Endothelial cell of umbilical vein (primary cell): ENCODE measurements at regions not wholly inside any gene's neighbourhood (a gene's known extent, or its start where the extent isn't known, plus 50 kb on each side); places are given as distances from the start of the nearest gene placed in this dataset.

Source experiments
- BruUV-seq: library from RNA; stranded (reverse); fragments of 400-500 nt; replicated peaks from 2 replicates; lab custom pipeline; 2021; lab: Mats Ljungman, UMichigan
- CTCF ChIA-PET: fragments of 300-600, 350-600 bp; sonication (Branson Sonifier 250); formaldehyde crosslinking; loops from one replicate; lab custom pipeline; 2021; ENCODE audit warnings: antibody characterized with exemption, inconsistent platforms; lab: Charles Lee
- POLR2A ChIA-PET: fragments of 300-600, 350-600 bp; sonication (Branson Sonifier 250); formaldehyde crosslinking; loops from one replicate; lab custom pipeline; 2021; ENCODE audit warnings: antibody characterized with exemption, inconsistent platforms; lab: Charles Lee
- DNase-seq: peaks from one replicate; pipeline ENCODE4 v3.0.0-alpha.2; 2011; ENCODE audit warnings: low read depth, low spot score
- FAIRE-seq: peaks from 2 replicates; lab custom pipeline; 2011; peaks lifted over from hg19 to GRCh38; lab: Jason Lieb, UNC
- H2AFZ ChIP-seq: 2 replicates; pipeline ENCODE4 v1.6.0; 2012; ENCODE audit warnings: low read depth, low read length, control low read depth, inconsistent platforms
- H3K27ac ChIP-seq: 2 replicates; pipeline ENCODE4 v1.5.1; 2011; ENCODE audit warnings: low read depth, mild to moderate bottlenecking, control low read depth, low read length, moderate library complexity; ENCODE audit not compliant: insufficient read depth
- H3K27me3 ChIP-seq, 2 experiments: 2 replicates each; pipeline versions ENCODE4 v1.6.0 to v1.6.1; 2011; ENCODE audit warnings: low read length in 2 of 2, mixed read lengths in 1 of 2; ENCODE audit not compliant: control insufficient read depth in 2 of 2, insufficient read depth in 2 of 2
- H3K36me3 ChIP-seq, 2 experiments: 2 replicates in 1 of 2; 3 replicates in 1 of 2; pipeline ENCODE4 v1.5.1; 2011; ENCODE audit warnings: low read length in 2 of 2, mild to moderate bottlenecking in 1 of 2, moderate library complexity in 1 of 2; ENCODE audit not compliant: control insufficient read depth in 2 of 2, insufficient read depth in 2 of 2; ENCODE audit errors: extremely low read depth in 1 of 2
- H3K4me1 ChIP-seq: 3 replicates; pipeline ENCODE4 v1.5.1; 2011; ENCODE audit warnings: mild to moderate bottlenecking, low read length; ENCODE audit not compliant: control insufficient read depth, insufficient read depth; ENCODE audit errors: extremely low read depth
- H3K4me2 ChIP-seq: 2 replicates; pipeline ENCODE4 v1.6.1; 2011; ENCODE audit warnings: low read length, control low read depth, mixed read lengths; ENCODE audit not compliant: insufficient read depth
- H3K4me3 ChIP-seq, 3 experiments: fragments of 200-600 bp in 1 of 3; sonication (generic), shearing (Covaris generic) in 1 of 3; replicated peaks in 1 of 3; 2 replicates each; pipeline ENCODE4 v1.5.1; 2011 to 2016; ENCODE audit warnings: control low read depth in 3 of 3, low read length in 3 of 3, mild to moderate bottlenecking in 2 of 3, inconsistent platforms in 1 of 3, low read depth in 1 of 3, moderate library complexity in 1 of 3; ENCODE audit not compliant: insufficient read depth in 1 of 3
- H3K79me2 ChIP-seq: 2 replicates; pipeline ENCODE4 v1.6.0; 2012; ENCODE audit warnings: low read length, inconsistent platforms; ENCODE audit not compliant: control insufficient read depth, insufficient read depth
- H3K9ac ChIP-seq: replicated peaks from 2 replicates; pipeline ENCODE3; 2011; ENCODE audit warnings: low read length, control low read depth; ENCODE audit not compliant: insufficient read depth; ENCODE audit errors: extremely low read depth
- H3K9me1 ChIP-seq: replicated peaks from 3 replicates; pipeline ENCODE4 v1.6.0; 2011; ENCODE audit warnings: mild to moderate bottlenecking, low read length; ENCODE audit not compliant: control insufficient read depth, insufficient read depth; ENCODE audit errors: extremely low read depth
- H3K9me3 ChIP-seq: replicated peaks from 2 replicates; pipeline ENCODE4 v1.5.1; 2012; ENCODE audit warnings: low read length, inconsistent platforms; ENCODE audit not compliant: control insufficient read depth, insufficient read depth
- H4K20me1 ChIP-seq: replicated peaks from 2 replicates; pipeline ENCODE3; 2011; ENCODE audit warnings: mild to moderate bottlenecking, low read length; ENCODE audit not compliant: control insufficient read depth, insufficient read depth; ENCODE audit errors: extremely low read depth
- GATA2 ChIP-seq: IDR thresholded peaks from 2 replicates; pipeline ENCODE4 v1.7.0; 2011; ENCODE audit warnings: low read depth, mild to moderate bottlenecking, moderate library complexity, mixed read lengths, low read length; ENCODE audit not compliant: insufficient read length, insufficient read depth
- JUN ChIP-seq: IDR thresholded peaks from 2 replicates; pipeline ENCODE4 v1.6.1; 2011; ENCODE audit warnings: borderline replicate concordance, low read depth; ENCODE audit not compliant: insufficient read length, insufficient read depth
- MYC ChIP-seq: IDR thresholded peaks from one replicate; pipeline ENCODE4 v1.6.1; 2011; ENCODE audit warnings: mild to moderate bottlenecking, low read depth, low read length
- POLR2A ChIP-seq: IDR thresholded peaks from 2 replicates; pipeline ENCODE4 v1.6.1; 2012; ENCODE audit warnings: low read depth, mild to moderate bottlenecking, control low read depth, low read length
- POLR2AphosphoS5 ChIP-seq: IDR thresholded peaks from 2 replicates; pipeline ENCODE4 v1.6.1; 2012; ENCODE audit warnings: low read depth, mild to moderate bottlenecking, control low read depth, low read length, moderate library complexity; ENCODE audit not compliant: insufficient read depth
- dilution Hi-C: fragments of 300-500 bp; cut with MboI; formaldehyde crosslinking; loops from one replicate; pipeline ENCODE4 v1.15.0; 2019; ENCODE audit warnings: low sequenced_read_pairs; ENCODE audit not compliant: extremely low pct_ligation_motif_present
- intact Hi-C: fragments of 100-400 bp; cut with micrococcal nuclease; formaldehyde crosslinking; loops from one replicate; pipeline ENCODE4 v1.10.0; 2022
- TF ChIP-seq, protein P1 (sequence below), 2 donors: IDR thresholded peaks; 1 replicate in 1 of 2; 2 replicates in 1 of 2; pipeline ENCODE4 v1.5.1; 2011; ENCODE audit warnings: low read length in 2 of 2, mild to moderate bottlenecking in 2 of 2, moderate library complexity in 2 of 2, control low read depth in 1 of 2, inconsistent platforms in 1 of 2, low read depth in 1 of 2; ENCODE audit not compliant: insufficient read depth in 1 of 2; ENCODE audit errors: extremely low read depth in 1 of 2
- TF ChIP-seq, protein P2 (sequence below): IDR thresholded peaks from 2 replicates; pipeline ENCODE4 v1.6.1; 2011; ENCODE audit not compliant: insufficient read depth, insufficient read length

DNA sequence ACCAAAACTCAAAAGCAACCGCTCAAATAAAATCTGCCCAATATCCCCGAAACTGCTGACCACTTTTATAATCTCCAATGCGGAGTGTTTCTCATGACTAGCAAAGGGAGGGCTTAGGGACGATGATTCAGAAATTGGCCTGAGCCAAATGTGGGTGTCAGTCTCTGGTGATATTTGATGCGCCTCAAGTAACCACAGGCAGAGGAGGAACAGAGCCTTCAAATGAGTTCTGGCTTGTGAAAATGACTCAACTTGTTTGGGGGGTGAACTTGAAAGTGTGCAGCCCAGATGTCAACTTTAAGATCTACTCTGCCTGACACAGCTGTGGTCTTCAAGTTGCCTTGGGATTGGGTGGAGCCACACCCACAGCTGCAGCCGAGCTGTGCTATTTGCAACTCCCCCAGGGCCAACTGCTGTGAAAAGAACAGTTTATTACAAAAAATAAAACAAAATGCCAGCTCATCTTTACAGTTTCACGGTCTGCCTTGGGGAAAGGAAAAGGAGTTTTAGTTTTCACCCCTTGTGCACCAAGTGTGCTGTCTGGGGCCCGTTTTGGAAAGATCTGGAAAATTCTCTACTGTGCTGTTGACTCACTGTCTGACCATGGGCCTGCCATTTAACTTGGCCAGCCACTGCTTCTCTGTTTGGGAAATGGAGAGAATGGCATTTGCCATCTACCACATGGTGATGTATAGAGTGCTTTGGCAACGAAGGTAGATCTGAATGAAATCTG, 222.1 kb downstream of the MTX2 start:
- Histone ChIP-seq H3K4me1 (no peaks in the 10 kb centered on the region), H3K9ac (no peak overlapping the region), H3K9me1 (no peaks in the 10 kb centered on the region), H3K36me3 (no peaks in the 10 kb centered on the region), H3K79me2 (no peaks in the 10 kb centered on the region), H3K27ac (no peak overlapping the region), H2AFZ (no peak overlapping the region), H3K9me3 (no peaks in the 10 kb centered on the region), H3K4me2 (no peak overlapping the region), H3K4me3 (no peak overlapping the region), H3K27me3 (no peaks in the 10 kb centered on the region), H4K20me1 (no peaks in the 10 kb centered on the region)
- DNase-seq (no peak), FAIRE-seq (no peak)
- BruUV-seq, result no TSS peak
- TF ChIP-seq, protein P1, sequence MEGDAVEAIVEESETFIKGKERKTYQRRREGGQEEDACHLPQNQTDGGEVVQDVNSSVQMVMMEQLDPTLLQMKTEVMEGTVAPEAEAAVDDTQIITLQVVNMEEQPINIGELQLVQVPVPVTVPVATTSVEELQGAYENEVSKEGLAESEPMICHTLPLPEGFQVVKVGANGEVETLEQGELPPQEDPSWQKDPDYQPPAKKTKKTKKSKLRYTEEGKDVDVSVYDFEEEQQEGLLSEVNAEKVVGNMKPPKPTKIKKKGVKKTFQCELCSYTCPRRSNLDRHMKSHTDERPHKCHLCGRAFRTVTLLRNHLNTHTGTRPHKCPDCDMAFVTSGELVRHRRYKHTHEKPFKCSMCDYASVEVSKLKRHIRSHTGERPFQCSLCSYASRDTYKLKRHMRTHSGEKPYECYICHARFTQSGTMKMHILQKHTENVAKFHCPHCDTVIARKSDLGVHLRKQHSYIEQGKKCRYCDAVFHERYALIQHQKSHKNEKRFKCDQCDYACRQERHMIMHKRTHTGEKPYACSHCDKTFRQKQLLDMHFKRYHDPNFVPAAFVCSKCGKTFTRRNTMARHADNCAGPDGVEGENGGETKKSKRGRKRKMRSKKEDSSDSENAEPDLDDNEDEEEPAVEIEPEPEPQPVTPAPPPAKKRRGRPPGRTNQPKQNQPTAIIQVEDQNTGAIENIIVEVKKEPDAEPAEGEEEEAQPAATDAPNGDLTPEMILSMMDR (IDR thresholded peaks at IDR 0.05; ENCODE audit: extremely low read depth in 1 of 2, insufficient read depth in 1 of 2, low read depth in 1 of 2, low read length in 2 of 2), result no peak
- TF ChIP-seq POLR2AphosphoS5 (no peak), POLR2A (no peak)
- TF ChIP-seq, protein P2, sequence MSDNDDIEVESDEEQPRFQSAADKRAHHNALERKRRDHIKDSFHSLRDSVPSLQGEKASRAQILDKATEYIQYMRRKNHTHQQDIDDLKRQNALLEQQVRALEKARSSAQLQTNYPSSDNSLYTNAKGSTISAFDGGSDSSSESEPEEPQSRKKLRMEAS, result no peak
- dilution Hi-C loops (no loop called here), intact Hi-C loops (no loop called here)
- ChIA-PET CTCF (interaction anchor here (1.0 to 1.4 kb wide), 2 partner anchors 23 to 63 kb away, joined by 3 read pairs; no protein-coding TSS in a partner anchor), POLR2A (no interaction called here)

DNA sequence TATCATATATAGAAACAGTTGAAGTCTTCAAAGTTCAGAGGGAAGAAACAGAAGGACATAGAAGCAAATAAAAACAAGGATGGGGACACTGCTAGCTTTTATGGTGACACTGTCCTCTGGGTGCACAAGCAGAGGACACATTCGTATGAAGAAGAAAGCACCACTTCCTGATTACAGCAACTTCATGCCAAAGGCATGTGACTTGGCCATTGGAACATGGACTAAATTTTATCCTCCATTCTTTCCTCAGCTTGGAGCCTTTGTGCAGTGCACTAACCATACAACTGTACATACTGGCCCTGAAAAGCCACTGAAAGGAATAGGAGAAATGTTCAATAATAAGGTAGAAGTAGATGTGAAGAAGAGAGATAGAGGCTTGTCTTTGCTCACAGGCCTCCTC, 223.3 kb downstream of the MTX2 start:
- Histone ChIP-seq H3K9me3 (no peaks in the 10 kb centered on the region), H3K9ac (no peak overlapping the region), H4K20me1 (no peaks in the 10 kb centered on the region), H3K4me3 (no peak overlapping the region), H3K27me3 (no peaks in the 10 kb centered on the region), H3K4me1 (no peaks in the 10 kb centered on the region), H3K36me3 (no peaks in the 10 kb centered on the region), H2AFZ (no peak overlapping the region), H3K79me2 (no peaks in the 10 kb centered on the region), H3K27ac (no peak overlapping the region), H3K9me1 (no peaks in the 10 kb centered on the region), H3K4me2 (no peak overlapping the region)
- no peak for DNase-seq
- intact Hi-C loops (no loop called here), dilution Hi-C loops (no loop called here)
- CTCF ChIA-PET, result no interaction called here
- no TSS peak for BruUV-seq
- no peak for TF ChIP-seq POLR2AphosphoS5
- no peak for TF ChIP-seq MYC
- TF ChIP-seq JUN, result no peak
- no peak for TF ChIP-seq GATA2
- no peak for FAIRE-seq
- POLR2A ChIA-PET, result no interaction called here
